HG02759 (cell line): ENCODE measurements at regions not wholly inside any gene's neighbourhood (a gene's known extent, or its start where the extent isn't known, plus 50 kb on each side); places are given as distances from the start of the nearest gene placed in this dataset.
"Not testable (repeated sequence)": the region's sequence is repeated elsewhere in the genome, so short reads cannot be mapped to it uniquely, and the experiment has no call there.

ENCODE experiments used
- ATAC-seq: cut with Tn5 transposase; IDR thresholded peaks from one replicate; pipeline ENCODE4 v1.9.1; 2021; ENCODE audit warnings: mild to moderate bottlenecking, moderate library complexity; ENCODE audit not compliant: unreplicated experiment

DNA sequence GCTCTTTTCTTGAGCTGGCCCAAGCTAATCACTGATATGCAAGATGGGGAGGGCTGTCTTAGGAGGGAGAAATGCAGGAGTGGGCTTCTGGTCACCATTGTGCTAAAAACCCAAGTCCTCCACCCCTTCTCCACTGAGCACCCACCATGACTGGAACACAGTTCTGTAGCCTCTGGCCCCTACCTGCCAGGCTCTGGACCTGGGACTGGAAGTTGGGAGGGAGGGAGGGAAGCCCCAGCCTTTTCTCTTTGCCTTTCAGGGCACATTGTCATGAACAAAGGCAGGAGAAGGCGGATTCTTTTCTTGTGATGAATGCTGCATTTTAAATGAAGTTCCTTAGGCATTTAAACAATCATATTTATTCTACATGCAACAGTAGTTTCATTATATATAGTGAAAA lies 559.1 kb upstream of the TRPC7 start:
- ATAC-seq, result no peak

DNA sequence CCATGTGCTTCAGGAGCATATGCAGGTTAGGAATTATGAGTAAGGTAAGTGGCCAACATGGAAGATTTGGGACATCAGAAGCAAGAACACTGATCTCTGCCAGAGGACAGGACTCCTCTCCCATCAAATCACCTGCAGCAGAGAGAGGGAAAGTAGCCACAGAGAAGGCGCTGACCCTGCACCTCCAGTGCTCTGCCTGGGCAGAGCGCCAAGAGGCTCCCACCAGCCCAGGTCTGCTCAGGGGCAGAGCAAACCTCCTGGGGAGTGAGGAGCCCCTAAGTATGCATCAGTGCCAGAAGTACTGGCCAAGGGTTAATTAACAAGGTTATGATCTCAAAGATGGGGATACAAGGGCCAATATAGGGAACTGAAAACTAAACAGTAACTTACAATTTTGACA lies 545.3 kb upstream of the TRPC7 start:
- ATAC-seq, result no peak

DNA sequence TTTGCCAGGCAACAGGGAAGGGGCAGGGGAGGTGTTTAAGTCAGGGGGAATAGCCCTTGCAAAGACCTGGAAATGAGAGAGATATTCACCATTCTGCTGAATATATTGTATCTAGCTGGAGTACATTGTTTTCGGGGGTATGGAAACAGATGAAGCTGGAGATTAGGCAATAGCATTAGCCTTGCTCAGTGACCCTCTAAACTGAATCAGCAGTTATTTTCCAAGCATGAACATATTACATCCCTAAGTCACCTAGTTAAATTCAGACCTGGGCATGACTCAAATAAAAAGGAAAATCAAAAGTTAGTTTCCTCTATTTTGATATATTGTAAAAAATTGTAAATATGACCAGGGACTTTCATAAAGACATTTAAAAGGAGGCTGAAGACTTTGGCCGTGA lies 544.6 kb upstream of the TRPC7 start:
- no peak for ATAC-seq

DNA sequence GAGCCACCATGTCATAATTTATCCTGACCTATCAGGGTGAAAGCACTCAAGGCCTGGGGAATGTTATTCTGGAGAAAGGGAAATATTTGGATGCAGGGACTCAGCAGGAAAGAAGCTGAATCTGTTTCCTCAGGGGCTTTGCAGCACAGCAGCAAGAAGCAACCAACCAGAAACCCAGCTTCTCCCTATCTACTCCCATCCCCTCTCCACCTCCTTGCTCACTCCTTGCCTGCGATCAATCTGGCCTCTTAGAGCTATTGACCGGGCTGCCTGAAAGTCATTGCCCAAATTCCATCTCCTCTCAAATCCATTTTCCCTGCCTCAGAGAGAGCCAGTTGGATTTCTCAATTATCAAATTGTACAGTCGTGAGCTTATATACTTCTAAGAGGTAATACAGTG lies 542.0 kb upstream of the TRPC7 start:
- no peak for ATAC-seq

GRCh38 chr5:136906545-136906944 lies 541.2 kb upstream of the TRPC7 start:
- ATAC-seq, result no peak

DNA sequence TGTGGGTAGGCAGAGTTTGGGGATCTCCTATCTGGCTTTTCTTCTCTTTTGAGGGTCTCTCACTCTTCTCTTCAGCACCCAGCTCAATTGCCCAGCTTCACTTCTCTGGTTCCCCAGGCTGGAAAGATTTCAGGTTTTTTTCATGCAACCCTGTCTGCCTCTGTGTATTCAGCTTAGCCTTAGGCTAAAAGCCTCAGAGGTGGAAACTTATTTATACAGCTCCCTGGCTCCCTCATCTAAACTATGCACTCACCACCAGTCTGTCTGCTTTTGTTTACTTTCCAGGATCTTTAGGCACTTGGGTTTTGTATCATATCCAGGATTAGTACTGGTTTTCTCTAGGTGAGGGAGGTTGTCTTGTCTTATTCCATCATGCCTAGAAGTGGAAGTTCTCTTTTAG lies 540.2 kb upstream of the TRPC7 start:
- ATAC-seq, result no peak

GRCh38 chr5:136894070-136894469 lies 528.7 kb upstream of the TRPC7 start:
- ATAC-seq, result no peak

DNA sequence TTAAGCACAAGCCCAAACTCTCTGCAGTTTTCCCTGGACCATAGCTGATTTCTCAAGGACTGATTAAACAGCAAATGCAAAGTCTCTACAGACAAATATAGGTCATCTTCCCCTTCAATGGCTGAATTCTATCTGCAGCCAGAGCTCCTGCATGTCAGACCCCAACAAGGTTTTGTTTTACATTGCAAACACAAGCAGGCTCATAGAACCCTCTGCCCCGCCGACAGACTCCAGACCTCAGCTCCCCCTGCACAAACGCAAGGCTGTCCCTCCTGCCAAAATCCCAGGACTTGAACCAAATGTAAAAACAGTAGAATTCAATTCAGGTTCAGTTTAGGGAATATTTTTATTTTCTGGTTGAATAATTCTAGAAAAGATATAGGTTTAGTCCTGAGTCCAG lies 526.7 kb upstream of the TRPC7 start:
- no peak for ATAC-seq

DNA sequence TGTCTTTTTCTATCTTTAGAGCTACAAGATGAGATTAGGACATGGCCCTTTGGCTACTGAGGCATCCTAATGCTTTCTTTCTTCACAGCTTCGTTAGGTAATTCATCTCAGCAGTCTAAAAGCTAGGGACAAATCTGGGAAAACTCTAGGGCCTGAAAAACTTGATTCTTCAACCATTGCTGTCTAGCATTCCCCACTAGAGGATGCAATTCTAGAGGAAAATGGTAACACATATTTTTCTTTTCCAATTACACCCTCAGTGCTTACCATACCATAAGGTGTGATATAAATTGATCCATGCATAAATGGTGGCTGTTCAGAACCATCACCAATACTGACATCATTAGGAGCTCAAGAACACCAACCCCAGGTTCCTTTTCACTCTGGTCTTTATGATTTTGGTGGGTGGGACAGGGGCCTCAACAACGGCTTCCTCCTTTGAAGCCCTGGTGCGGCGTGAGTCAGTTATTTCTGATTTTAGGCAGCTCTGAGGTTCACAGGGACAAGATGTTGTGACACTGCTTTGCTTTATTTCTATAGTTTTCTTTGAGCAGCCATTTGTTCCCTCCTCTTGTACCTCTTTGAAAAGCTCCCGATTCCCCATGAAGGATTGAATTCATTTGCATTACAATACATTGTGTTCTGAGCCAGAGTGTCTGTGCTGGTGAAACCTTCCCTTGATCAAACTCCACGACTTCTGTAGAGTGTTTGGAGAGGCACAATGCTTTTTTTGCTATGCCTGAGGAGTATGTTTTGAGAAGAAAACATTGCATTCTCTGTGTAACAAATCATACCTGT lies 526.0 kb upstream of the TRPC7 start:
- no peak for ATAC-seq

GRCh38 chr5:136890431-136891148 lies 525.2 kb upstream of the TRPC7 start:
- no peak for ATAC-seq

DNA sequence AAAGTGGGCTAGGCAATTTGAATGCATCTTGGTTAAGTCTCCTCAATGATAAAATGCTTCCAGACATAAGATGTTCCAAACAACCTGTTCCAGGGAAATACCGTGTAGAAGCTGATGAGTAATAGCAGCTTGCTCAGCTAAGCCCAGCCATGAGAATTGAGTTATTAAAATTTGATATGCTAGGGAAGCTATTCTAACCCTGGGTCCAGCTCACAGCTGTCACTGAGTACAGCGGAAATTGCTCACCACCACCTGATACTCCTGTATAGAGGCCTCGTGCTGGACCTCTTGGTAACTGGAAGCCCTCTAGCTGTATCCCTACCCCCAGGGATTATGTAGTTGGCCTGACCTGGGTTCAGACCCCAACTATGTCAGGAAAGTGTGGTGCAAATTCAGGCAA lies 521.3 kb upstream of the TRPC7 start:
- ATAC-seq, result no peak

DNA sequence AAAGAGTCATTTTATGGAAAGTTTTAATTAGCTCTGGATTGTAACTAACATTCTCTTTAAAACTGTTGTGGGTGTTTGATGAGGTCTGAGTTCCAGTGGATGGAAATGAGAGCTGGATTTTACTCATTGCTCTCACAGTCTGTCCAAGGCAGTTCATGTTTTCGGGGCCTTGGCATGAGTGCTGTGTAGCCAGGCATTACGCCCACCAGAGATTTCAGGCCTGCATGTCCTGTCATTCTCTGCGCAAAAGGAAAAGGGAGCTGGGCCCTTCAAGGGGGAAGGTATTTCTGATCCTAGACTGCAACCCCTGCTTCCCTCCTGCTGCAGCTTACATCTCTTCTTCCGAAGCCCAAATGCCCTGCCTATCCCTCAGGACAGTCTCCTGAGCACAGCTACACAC lies 499.6 kb upstream of the TRPC7 start:
- no peak for ATAC-seq

GRCh38 chr5:136856648-136857047 lies 491.3 kb upstream of the TRPC7 start:
- ATAC-seq, result no peak

DNA sequence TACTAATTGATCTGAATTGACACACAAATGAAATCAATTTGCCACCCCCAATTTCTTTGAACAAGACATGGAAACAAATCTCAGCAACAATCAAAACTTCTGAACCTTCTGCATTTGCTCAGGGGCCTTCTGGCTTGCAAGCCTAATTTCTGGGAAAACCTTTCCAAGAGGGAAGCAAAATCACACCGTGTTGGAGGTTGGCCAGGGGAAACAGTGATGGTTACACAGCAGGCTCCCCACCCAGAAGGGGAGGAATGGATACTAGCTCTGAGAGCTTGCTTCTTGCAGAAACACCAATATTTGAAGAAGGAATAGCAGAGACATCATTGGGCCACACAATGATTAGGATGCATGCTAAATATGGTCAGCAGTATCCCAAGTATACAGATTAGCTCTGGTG lies 488.6 kb upstream of the TRPC7 start:
- ATAC-seq, result no peak

DNA sequence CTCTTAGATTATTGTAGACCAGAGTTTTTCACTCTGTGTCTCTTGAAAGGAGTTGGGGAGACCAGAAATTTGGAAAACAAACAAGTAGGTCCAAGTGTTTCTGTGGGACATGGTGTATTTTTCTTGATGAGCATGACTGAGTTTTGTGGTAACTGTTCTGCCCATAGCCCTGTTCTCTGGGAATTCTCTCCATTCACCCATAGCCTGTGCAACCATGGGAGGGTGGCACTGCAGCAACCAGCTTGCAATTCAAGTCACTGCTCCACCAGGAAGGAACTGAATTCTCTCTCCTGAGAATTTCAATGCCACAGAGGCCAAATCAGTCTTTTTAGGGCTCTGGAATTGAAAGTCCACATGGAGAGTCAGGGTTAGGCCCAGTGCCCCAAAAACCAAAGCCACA lies 475.3 kb upstream of the TRPC7 start:
- ATAC-seq, result no peak

DNA sequence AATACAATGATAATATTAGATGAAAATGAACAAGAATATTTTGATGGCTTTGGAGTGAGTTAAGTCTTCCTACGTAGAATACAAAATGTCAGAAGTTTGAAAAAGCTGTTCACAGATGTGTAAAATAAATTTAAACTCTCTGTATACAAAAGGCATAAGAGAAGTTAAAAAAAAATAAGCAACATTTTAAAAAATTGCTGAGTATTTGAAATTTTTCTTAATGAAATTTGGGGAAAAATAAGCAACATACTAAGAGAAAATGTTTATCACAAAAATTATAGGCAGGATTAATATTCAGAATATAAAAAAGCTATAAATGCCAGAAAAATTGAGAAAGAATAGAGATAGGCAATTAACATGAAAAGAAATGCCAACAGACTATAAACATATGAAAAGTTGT lies 470.7 kb upstream of the TRPC7 start:
- ATAC-seq, result no peak

GRCh38 chr5:136820848-136821247 lies 455.5 kb upstream of the TRPC7 start:
- no peak for ATAC-seq

DNA sequence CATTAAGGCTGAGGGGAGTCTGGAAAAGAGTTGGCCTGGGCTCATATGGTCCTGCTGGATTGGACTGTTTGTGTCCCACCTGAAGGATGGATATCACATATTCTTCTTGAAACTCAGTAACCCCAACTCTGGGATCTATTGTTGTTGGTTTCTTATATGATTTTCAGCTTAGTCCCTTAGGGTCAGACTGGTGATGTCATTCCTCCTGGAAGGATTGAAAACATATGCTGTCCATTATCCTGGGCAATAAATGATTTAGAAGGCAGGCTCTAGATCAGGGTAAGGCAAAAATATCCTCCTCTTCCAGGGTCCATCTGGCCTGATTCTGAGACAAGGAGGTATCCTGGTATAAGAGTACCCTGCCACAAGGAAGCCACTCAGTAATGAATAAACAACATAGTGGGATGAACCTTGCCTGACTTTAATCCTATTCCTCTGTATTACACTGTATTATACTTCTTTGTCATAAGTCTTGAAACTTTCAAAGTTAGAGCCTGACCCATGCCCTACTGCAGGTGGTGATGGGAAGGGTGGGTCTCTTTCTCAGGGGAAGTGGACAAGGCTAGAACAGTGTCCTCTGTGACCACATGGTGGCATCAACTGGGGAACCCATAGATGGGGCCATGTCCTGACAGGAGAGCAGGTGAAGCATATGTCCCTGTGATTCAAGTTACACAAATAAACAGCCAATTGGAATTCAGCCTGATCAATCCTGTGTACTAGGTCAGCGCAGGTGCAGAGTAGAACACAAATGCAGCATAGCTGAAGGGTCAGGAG lies 454.4 kb upstream of the TRPC7 start:
- ATAC-seq, result no peak

DNA sequence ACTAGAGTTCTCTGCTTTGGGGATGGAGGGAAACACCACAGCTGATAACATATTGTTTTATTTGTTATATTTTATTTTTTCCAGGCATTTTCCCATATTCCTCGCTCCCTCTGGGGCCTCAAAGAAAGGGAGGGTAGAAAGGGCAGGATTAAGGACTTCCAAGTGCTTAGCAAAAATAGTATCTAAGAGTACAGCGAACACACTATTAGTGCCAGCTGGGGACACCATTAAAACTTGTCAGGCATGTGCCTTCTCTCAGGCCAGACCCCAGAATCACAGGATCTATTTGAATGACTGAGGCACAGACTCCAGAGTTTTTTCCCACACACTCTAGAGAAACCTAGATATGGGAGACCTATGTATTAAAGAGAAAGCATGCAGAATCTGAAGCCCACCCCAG lies 451.0 kb upstream of the TRPC7 start:
- ATAC-seq, result no peak

- ATAC-seq, result no peak
Observed at GRCh38 chr5:136814619-136815378, 449.5 kb upstream of the TRPC7 start.

GRCh38 chr5:136812270-136812669 lies 446.9 kb upstream of the TRPC7 start:
- not testable (repeated sequence) for ATAC-seq
